Skeletal muscle tissue (tissue), 3 donors: ENCODE measurements at regions not wholly inside any gene's neighbourhood (a gene's known extent, or its start where the extent isn't known, plus 50 kb on each side); places are given as distances from the start of the nearest gene placed in this dataset.

ENCODE experiments used
- H3K27ac ChIP-seq: one replicate; pipeline ENCODE4 v1.7.0; 2013; ENCODE audit warnings: mild to moderate bottlenecking, low read depth, low read length, inconsistent platforms
- H3K27me3 ChIP-seq, 3 donors: one replicate each; pipeline ENCODE4 v1.7.0; 2013; ENCODE audit warnings: low read length in 3 of 3; ENCODE audit not compliant: control insufficient read depth in 3 of 3, insufficient read depth in 3 of 3
- H3K36me3 ChIP-seq, 3 donors: one replicate each; pipeline ENCODE4 v1.7.0; 2013; ENCODE audit warnings: low read length in 3 of 3; ENCODE audit not compliant: control insufficient read depth in 3 of 3, insufficient read depth in 3 of 3
- H3K4me1 ChIP-seq, 3 donors: one replicate each; pipeline ENCODE4 v1.7.0; 2013; ENCODE audit warnings: low read length in 3 of 3, mild to moderate bottlenecking in 3 of 3; ENCODE audit not compliant: control insufficient read depth in 3 of 3, insufficient read depth in 3 of 3
- H3K4me3 ChIP-seq, 3 donors: one replicate each; pipeline ENCODE4 v1.7.0; 2013; ENCODE audit warnings: low read length in 3 of 3
- H3K9ac ChIP-seq, 3 donors: one replicate each; pipeline ENCODE4 v1.7.0; 2013; ENCODE audit warnings: low read length in 3 of 3, mild to moderate bottlenecking in 3 of 3, moderate library complexity in 2 of 3, low read depth in 1 of 3
- H3K9me3 ChIP-seq, 3 donors: one replicate each; pipeline ENCODE4 v1.7.0; 2013; ENCODE audit warnings: low read length in 3 of 3; ENCODE audit not compliant: control insufficient read depth in 3 of 3
- donor health status: Osteomylitis.

DNA sequence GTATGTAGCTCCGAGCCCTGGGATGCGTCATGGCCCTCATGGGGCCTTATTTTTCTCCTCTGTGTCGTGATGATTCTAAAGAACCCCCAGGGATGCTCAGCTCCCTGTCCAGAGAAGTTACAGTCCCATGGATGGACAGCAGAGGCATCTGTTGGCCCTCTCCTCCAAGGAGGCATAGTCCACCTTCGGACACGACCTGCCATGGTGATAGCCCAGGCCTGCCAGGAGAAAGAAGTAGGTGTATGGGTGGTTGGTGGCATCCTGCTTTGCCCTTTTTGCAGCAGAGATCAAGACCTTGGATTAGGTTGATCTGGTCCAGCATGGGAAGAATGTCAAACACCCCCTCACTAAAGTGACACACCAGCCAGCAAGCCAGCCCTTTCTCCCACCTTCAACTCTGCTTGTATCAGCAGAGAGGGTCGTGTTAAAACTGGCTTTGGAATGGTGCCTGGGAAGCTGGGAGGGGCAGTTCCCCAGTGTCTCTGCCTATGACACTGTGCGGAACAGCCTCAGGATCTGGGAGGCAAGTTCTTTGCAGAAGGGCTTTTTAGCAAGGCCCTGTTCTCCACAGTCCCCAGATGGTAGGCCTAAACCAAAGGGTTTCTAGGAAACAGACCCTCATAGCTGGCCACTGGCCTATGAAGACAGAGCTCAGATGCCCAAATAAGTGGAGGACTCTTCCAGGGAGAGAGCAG is 259.9 kb upstream of the RPL38 start:
- Histone ChIP-seq H3K9me3 (peaks cover 0 to 2% (median 0%) of the 10 kb centered on the region in 3 donors), H3K9ac (no peak overlapping the region), H3K27me3 (peaks cover 0 to 35% (median 13%) of the 10 kb centered on the region in 3 donors), H3K36me3 (no peaks in the 10 kb centered on the region), H3K4me1 (no peaks in the 10 kb centered on the region), H3K27ac (no peak overlapping the region), H3K4me3 (no peak overlapping the region)

DNA sequence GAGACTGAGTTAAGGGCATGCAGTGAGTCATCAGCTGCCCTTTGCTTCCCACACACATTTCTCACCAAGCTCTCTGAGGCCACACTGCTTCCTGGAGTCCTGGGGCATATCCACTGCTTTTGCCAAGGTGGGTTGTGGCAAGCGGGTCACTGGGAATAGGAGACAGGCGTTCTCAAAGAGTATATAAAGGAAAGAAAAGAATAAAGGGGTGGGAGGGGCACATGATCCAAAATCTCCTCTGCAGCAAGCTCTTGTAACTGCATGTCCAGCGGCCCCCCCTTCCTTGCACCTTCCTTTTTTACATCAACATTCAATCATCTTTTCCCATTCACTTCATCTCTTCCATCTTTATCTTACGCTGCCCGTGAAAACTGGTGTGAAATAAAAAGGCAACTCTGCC is 259.1 kb upstream of the RPL38 start:
- Histone ChIP-seq H3K9me3 (peaks cover 0 to 2% (median 0%) of the 10 kb centered on the region in 3 donors), H3K27ac (no peak overlapping the region), H3K27me3 (peaks cover 0 to 42% (median 13%) of the 10 kb centered on the region in 3 donors), H3K4me1 (no peaks in the 10 kb centered on the region), H3K4me3 (no peak overlapping the region), H3K9ac (no peak overlapping the region), H3K36me3 (no peaks in the 10 kb centered on the region)

DNA sequence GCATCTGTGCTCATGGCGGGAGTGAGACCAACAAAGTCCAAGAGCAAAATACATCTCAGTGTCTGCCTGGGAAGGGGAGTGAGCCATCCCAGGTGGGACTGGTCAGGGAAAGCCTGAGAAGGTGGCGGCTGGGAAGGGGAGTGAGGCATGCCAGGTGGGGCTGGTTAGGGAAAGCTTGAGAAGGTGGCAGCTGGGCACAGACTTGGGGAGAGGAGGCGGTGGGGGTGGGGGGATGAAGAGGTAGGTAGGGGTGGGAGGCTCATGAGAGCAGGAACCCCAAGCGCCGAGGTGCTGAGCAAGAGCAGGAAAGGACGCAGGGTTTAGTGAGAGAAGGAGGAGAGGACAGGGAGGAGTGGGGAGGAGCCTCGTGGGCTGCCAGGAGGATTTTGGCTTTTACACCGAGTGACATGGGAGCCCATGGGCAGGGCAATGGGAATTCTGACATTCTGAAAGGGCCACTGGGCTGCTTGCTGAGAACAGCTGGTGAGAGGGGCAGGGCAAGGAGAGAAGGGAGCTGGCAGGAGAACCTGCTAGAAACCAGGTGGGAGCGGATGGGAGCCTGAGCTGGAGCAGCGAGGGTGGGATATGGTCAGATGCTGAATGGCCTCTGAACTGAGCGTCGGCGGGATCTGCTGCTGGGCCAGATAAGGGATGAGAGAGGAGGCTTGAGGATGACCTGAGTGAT is 256.1 kb upstream of the RPL38 start:
- H3K4me3 ChIP-seq, result no peak overlapping the region
- no peak overlapping the region for H3K27ac ChIP-seq
- H3K36me3 ChIP-seq, result no peaks in the 10 kb centered on the region
- H3K27me3 ChIP-seq, result peaks cover 23 to 40% (median 38%) of the 10 kb centered on the region in 3 donors
- H3K4me1 ChIP-seq, result peaks cover 0 to 4% (median 0%) of the 10 kb centered on the region in 3 donors
- no peak overlapping the region for H3K9ac ChIP-seq
- peaks cover 0 to 2% (median 0%) of the 10 kb centered on the region in 3 donors for H3K9me3 ChIP-seq

DNA sequence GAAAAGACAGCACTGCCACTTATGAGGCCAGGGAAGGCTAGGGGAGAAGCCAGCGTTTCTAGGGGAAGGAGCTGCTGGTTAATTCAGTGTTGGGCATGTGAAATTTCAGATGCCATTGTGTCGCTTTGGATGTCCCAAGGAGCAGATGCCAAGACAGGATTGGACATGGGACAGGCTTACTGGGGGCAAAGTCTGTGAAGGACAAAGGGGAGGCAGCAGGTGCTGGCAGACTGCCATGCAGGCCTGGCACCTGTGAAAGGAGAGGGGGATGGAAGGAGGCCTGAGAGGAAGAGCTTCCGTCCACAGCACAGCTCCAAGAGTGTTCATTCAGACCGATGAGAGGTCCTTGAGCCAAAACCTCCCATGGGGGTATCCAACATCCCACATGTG is 255.5 kb upstream of the RPL38 start:
- Histone ChIP-seq H3K9ac (no peak overlapping the region), H3K27me3 (peaks cover 28 to 43% (median 43%) of the 10 kb centered on the region in 3 donors), H3K27ac (no peak overlapping the region), H3K36me3 (no peaks in the 10 kb centered on the region), H3K9me3 (peaks cover 0 to 2% (median 0%) of the 10 kb centered on the region in 3 donors), H3K4me3 (no peak overlapping the region), H3K4me1 (peaks cover 0 to 4% (median 0%) of the 10 kb centered on the region in 3 donors)

DNA sequence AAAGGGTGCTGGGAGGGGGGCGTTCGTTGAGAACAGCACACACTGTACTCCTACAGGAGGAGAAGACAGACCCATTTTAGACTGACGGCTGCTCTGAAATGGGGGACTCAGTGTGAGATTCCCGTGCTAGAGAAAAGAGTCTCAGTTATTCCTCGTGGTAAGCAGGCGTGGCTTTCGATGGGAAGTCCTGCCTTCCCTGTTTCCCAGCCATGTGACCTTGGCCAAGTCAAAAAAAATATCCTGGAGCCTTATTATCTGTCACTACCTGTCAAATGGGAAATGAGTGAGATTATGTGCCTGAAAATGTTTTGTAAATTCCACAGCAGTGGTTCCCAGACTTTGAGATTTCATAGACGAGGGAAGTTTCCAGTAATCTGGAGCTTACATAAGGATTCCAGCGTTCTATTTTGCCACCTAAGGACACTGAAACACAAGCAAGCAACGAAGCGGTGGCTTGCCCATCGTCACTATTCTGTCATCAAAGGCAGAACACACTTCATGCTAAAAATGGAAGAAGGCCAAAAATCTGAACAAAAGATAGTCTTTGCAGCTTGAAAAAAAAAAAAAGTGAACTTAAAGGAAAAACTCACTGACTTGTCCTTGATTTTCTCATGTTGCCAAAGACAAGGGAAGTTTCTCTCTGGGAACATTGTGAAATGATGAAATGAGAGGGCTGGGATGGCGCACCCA is 253.4 kb upstream of the RPL38 start:
- Histone ChIP-seq H3K4me3 (no peak overlapping the region), H3K27me3 (peaks cover 47 to 62% (median 59%) of the 10 kb centered on the region in 3 donors), H3K9ac (no peak overlapping the region), H3K4me1 (peaks cover 0 to 4% (median 0%) of the 10 kb centered on the region in 3 donors), H3K27ac (no peak overlapping the region), H3K36me3 (no peaks in the 10 kb centered on the region), H3K9me3 (peaks cover 0 to 2% (median 0%) of the 10 kb centered on the region in 3 donors)

DNA sequence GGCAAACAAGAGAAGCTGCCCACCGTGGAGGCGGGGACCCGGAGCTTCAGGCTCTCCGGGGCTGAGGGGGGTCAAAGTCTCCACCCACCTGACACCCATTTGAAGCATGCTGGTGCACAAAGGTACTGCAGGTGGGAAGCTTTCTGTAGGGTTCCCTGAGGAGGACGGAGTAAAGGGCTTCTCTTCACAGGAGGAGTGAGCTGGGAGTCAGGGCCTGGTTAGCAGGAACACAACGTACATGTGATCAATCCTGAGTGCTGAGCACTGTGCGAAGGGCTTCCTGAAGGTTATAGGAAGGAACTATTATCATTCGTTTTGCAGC is 252.9 kb upstream of the RPL38 start:
- no peaks in the 10 kb centered on the region for H3K36me3 ChIP-seq
- peaks cover 48 to 62% (median 60%) of the 10 kb centered on the region in 3 donors for H3K27me3 ChIP-seq

DNA sequence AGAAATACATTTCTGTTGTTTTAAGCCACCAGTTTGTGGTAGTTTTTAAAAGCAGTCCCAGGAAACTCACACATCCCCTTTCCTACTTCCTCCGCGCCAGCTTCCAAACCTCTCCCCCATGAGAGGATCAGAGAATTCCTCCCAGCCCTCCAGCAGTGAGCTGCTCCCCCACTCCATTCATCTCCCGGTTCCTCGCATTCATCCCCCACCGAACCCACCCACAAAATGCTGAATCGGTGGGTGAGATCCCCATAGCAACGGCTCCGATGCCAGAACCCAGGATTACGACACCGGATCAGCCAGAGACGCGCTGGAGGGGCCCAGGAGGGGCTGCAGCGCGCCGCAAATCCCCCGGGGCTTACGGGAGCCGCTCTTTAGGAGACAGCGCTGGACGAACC is 251.4 kb upstream of the RPL38 start:
- H3K27me3 ChIP-seq, result peaks cover 51 to 65% (median 62%) of the 10 kb centered on the region in 3 donors
- no peak overlapping the region for H3K9ac ChIP-seq
- no peaks in the 10 kb centered on the region for H3K36me3 ChIP-seq
- H3K27ac ChIP-seq, result no peak overlapping the region
- peaks cover 0 to 4% (median 0%) of the 10 kb centered on the region in 3 donors for H3K4me1 ChIP-seq
- peaks cover 0 to 2% (median 0%) of the 10 kb centered on the region in 3 donors for H3K9me3 ChIP-seq
- no peak overlapping the region for H3K4me3 ChIP-seq

More for the DNA sequence above, 252.9 kb upstream of the RPL38 start:
- Histone ChIP-seq H3K27ac (no peak overlapping the region), H3K9me3 (peaks cover 0 to 2% (median 0%) of the 10 kb centered on the region in 3 donors), H3K4me3 (no peak overlapping the region), H3K4me1 (peaks cover 0 to 4% (median 0%) of the 10 kb centered on the region in 3 donors), H3K9ac (no peak overlapping the region)

DNA sequence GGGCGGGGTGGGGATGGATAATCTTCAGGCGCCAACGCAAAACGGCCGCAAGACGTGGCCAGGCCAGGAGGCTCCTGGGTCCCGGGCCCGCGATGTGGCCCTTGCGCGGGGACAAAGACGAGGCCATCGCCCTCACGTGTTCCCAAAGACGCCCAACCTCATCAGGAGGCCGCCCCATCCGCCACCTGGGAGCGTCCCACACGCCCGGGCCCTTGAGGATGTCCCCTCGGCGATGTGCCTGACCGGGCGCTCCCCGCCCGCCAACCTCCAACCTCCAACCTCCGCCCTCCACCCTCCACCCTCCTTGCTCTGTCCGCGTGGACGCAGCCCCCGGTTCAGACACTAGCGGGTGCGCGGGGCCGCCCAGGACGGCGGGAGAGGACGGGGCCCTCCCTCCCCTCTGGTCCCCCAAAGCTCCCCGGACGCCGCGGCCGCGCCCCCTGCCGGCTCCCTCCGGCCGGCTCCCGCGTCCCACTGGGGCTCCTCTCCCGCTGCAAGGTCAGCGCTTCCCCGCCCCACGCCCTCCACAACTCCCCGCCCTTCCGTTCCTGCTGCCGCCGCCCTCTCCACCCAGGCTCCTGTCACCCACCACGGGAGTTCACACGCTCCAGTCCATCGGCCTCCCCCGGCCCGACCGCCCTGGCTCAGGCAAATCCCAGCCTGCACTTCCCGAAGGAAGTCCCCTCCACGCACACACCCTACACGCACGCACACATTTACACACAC is 250.8 kb upstream of the RPL38 start:
- Histone ChIP-seq H3K27me3 (peaks cover 55 to 62% (median 62%) of the 10 kb centered on the region in 3 donors), H3K9me3 (peaks cover 0 to 2% (median 0%) of the 10 kb centered on the region in 3 donors), H3K9ac (no peak overlapping the region), H3K4me3 (no peak overlapping the region), H3K4me1 (peaks cover 0 to 4% (median 0%) of the 10 kb centered on the region in 3 donors), H3K27ac (no peak overlapping the region), H3K36me3 (no peaks in the 10 kb centered on the region)

DNA sequence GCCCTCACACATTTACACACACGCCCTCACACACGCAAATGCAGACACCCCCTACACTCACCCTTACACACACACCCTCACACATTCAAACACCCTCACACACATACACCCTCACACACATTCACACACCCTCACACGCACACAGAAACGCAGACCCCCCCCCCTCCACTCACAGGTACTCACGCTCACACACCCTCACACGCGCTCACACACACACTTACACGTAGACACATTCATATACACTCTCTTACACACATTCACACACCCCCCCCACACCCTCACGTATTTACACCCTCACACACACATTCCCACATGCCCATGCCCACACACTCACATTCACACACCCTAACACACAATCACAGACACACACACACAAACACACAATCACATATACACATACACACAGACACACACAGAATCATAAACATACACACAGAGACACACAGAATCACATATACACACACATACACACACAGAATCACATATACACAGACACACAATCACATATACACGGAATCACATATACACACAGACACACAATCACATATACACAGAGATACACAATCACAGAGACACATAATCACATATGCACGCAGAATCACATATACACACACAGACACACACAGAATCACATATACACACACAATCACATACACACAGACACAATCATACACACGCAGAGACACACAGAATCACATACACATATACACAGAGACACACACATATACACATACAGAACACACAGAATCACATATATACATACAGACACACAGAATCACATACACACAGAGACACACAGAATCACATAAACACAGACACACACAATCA is 250.1 kb upstream of the RPL38 start:
- Histone ChIP-seq H3K27me3 (peaks cover 55 to 57% (median 57%) of the 10 kb centered on the region in 3 donors), H3K9me3 (no peaks in the 10 kb centered on the region), H3K4me1 (peaks cover 0 to 4% (median 0%) of the 10 kb centered on the region in 3 donors), H3K36me3 (no peaks in the 10 kb centered on the region), H3K9ac (no peak overlapping the region), H3K4me3 (no peak overlapping the region), H3K27ac (no peak overlapping the region)
